CD4-positive, alpha-beta T cell treated with Interleukin-2 at 100 ng/mL for 4 hours (primary cell): ENCODE measurements at regions not wholly inside any gene's neighbourhood (a gene's known extent, or its start where the extent isn't known, plus 50 kb on each side); places are given as distances from the start of the nearest gene placed in this dataset.
"Not testable (repeated sequence)": the region's sequence is repeated elsewhere in the genome, so short reads cannot be mapped to it uniquely, and the experiment has no call there.

Source experiments
- DNase-seq: peaks from one replicate; pipeline ENCODE4 v3.0.0-alpha.2; 2020; ENCODE audit warnings: low spot score

- no peak for DNase-seq
Observed at GRCh38 chr20:63145156-63145555, 70.8 kb downstream of the YTHDF1 start.

- no peak for DNase-seq
Observed at GRCh38 chr20:63142933-63143332, 73.0 kb downstream of the YTHDF1 start.

- DNase-seq = no peak
Observed at GRCh38 chr20:63141531-63141930, 74.4 kb downstream of the YTHDF1 start.

- no peak for DNase-seq
Observed at GRCh38 chr20:63140514-63141433, 75.2 kb downstream of the YTHDF1 start.

- DNase-seq = no peak
Observed at GRCh38 chr20:63139837-63140236, 76.1 kb downstream of the YTHDF1 start.

- no peak for DNase-seq
Observed at GRCh38 chr20:63139356-63139755, 76.6 kb downstream of the YTHDF1 start.

GRCh38 chr20:63138855-63139341 lies 77.0 kb downstream of the YTHDF1 start:
- DNase-seq = no peak

- no peak for DNase-seq
Observed at GRCh38 chr20:63137851-63138415, 78.0 kb downstream of the YTHDF1 start.

GRCh38 chr20:63136296-63136695 lies 79.6 kb downstream of the YTHDF1 start:
- no peak for DNase-seq

- DNase-seq = no peak
Observed at GRCh38 chr20:63135411-63135810, 80.5 kb downstream of the YTHDF1 start.

GRCh38 chr20:63134711-63135361 lies 81.1 kb downstream of the YTHDF1 start:
- not testable (repeated sequence) for DNase-seq

GRCh38 chr20:63134201-63134612 lies 81.7 kb downstream of the YTHDF1 start:
- no peak for DNase-seq

GRCh38 chr20:63133481-63134091 lies 82.3 kb downstream of the YTHDF1 start:
- DNase-seq = no peak

- no peak for DNase-seq
Observed at GRCh38 chr20:63132715-63133471, 83.0 kb downstream of the YTHDF1 start.

- no peak for DNase-seq
Observed at GRCh38 chr20:63132131-63132714, 83.7 kb downstream of the YTHDF1 start.

GRCh38 chr20:63130658-63131577 lies 85.0 kb downstream of the YTHDF1 start:
- no peak for DNase-seq

- no peak for DNase-seq
Observed at GRCh38 chr20:63129991-63130657, 85.8 kb downstream of the YTHDF1 start.

GRCh38 chr20:63129376-63129965 lies 86.5 kb downstream of the YTHDF1 start:
- no peak for DNase-seq

- DNase-seq = no peak
Observed at GRCh38 chr20:63128956-63129355, 87.0 kb downstream of the YTHDF1 start.
